GM19324 (cell line): ENCODE measurements at regions not wholly inside any gene's neighbourhood (a gene's known extent, or its start where the extent isn't known, plus 50 kb on each side); places are given as distances from the start of the nearest gene placed in this dataset.

Source experiments
- ATAC-seq: cut with Tn5 transposase; IDR thresholded peaks from one replicate; pipeline ENCODE4 v1.9.1; 2021; ENCODE audit warnings: mild to moderate bottlenecking, moderate library complexity; ENCODE audit not compliant: unreplicated experiment, low FRiP score

DNA sequence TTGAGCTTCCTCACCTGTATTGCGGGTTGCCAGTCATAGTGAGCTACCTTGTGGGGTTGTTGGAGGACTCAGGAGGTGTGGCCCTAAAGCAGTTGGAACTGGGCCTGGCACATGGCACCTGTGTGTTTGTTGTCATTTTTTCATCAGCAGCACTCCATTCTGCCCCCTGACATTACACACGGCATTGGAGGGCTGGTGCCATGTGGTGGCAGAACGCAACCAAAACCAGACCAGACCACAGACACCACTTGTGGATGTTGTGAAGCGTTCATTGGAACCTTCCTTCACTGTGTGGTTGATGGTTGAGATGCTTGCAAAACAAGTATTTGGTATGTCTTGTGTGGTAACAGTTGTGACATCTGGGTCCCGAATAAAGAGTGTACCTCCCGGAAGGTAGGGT is 113.2 kb upstream of the ERCC6L2 start:
- no peak for ATAC-seq

DNA sequence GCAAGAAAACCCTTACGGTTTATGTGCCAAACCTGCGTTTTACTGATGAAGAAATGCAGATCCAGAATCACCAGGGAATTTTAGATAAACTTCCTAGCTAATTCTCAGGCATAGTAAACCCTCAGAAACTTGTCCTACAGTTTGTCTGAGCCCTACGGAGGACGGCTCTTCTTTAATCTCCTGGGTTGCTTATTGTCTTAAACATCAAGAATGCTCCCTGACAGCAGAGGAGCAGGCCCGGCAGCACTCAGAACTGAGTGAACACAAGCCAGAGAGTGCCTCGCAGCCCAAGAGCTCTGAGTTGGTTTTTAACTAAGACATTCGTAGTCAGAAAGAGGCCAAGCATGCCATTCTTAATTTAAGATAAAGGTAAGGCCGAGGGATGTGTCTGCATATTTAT is 114.7 kb upstream of the ERCC6L2 start:
- no peak for ATAC-seq

DNA sequence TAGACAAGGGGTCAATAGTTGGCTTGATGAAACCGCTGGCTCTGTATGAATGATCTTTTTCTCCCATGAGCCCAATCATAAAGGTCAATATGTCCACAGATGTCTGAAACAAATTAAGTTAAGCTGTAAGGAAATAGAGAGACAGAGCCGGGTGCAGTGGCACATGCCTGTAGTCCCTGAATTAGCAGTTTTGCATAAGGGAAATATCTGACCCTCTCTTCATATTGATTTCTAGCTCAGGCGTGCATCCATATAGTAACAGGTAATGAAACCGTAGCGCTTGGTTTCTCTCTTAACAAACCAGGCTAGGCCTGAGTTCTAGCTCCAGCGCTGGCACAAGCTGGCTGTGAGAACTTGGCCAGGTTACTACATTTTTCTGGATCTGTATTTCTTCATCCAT is 118.1 kb upstream of the ERCC6L2 start:
- ATAC-seq, result no peak

DNA sequence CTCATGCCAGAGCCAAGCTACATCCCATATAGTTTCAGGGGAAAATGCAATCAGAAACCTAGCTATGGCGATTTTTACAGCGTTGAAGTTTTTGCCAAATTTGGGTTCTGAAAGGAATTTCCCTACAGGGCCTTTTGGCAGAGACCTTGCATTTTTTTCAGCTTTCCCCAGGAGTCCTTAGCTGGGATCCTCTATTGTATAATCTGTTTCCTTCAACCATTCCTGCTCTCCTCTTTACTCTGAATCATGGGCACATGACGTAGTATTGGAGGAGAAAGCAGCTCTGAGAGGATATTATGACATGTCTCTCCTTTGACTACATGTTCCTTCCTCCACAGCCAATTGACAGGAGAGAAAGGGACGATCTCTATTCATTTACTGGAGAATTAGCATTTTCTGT is 118.5 kb upstream of the ERCC6L2 start:
- no peak for ATAC-seq

DNA sequence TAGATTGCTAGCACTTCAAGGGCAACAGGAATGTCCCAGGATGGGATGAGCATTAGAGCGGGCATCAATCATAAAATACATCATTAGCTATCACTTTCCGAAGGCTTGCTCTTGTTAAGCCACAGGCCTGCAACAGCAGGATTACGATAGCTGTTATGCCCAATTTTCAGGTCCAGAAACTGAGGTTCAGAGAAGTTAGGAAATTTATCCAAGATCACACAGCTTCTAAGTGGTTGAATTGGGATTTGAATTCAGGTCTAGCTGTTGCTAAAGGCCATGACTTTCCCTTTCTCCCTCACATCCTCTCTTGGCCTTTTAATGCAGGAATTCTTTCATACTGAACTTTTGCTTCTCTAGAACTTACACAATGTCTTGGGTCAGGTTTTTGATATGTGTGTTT is 119.4 kb upstream of the ERCC6L2 start:
- ATAC-seq, result no peak

DNA sequence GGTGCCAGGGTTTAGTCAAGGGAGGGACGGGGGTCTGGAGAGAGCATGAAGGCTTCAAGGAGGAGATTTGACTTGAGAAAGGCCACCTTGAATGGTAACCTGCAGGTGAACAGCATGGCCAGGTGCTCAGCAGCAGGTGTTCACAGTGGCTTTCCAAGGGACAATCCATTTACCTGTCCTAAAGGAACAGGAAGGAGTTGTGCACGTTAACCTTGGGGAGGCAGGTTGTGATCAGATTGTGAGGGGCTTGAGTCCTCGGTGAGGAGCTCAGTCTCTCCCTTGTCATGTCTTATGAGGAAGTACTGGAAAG is 120.1 kb upstream of the ERCC6L2 start:
- no peak for ATAC-seq

DNA sequence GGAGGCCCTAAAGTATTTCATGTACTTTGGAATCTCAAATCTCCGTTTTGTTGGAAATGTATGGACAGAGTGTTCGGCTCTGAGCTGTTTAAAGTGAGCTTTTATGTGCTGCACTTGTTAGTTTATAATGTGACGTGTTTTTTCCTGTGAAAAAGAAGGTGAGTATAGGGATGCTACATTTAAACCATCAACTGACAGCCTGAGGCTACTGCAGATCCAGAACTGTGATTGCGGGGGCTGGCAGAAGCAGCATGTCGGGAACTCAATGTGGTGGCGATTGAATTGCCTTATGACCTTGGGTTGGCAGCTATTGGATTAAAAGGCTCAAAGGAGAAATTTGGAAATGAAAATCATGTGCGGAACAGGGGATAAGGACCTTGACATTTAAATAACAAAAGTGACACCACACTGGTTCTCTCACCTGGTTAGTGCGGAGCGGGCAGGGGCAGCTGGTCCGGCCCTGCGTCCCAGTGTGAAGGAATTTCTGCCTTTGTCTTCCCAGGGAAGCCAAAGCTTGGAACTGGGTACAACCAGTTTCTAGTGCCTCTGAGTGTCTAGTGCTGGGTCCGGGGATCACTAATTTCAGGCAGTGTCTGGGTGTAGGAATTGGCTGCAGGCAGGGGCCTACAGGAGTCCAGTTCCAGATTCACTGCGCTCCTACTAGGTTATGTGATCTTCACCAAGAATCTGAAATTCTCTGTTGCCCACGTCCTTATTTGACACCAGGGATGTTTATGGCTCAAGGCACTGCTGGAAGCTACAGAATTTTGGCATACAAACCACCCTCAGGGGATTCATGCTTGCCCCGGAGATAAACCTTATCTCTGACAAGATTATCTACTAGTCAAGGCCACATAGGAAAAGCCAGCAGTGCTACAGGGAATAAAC is 120.7 kb upstream of the ERCC6L2 start:
- no peak for ATAC-seq

DNA sequence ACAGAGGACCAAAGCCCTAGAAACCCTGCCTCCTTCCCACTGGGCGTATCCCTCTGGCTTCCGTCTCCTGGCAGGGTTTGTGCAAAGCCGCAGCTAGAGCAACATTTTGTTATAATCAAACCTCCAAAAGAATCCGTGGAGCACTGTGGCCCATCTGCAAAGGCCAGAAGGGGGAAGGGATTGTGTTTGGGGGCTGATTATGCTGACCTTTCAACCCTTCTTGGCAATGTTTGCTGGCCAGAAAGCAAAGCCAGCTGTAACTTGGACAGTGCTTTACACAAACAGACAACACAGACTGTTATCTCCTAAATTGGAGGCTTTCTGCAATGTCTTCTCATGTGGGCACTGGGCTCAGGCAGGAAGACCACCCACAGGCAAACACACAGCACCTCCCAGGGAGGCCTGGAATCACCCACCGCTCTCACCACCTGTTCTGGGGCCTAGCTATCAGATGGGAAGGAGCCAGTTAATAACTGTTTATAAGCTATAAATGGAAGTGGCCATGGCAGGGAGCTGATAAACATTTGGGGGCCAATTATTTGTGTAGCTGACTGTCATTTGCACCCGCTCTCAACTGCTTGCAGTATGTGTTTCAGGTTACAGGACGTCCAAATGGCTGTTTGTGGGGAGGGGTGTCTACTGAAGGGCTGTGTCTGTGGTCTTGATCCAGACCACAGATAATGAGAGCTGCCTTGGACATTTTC is 121.6 kb upstream of the ERCC6L2 start:
- ATAC-seq, result no peak

DNA sequence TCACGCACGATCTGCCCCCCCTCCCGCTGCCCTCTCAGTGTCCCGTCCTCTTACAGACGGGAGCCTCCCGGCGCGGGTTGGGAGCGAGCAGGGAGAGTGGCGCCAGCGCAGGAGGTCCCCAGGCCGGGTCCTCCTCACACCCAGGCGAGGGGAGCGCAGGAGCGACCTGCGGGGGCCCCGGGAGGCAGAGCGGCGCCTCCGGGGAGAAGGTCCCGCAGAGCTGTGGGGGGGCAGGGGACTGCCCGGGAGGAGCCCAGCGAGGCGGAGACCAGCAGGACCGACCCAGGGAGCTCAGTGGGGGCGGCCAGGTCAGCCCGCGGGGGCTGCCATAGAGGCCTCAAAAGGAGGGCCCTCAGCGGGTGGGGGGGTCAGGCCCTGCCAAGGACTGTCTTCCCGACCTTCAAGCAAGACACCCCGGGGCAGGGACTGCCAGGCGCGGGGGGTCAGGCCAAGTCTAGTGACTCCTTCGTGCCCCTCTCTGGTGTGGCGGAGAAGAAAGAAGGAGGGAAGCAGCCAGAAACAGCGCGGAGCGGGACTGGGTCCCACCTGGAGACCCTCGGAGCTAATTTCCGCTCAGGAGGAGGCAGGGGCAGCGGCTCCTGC is 123.3 kb upstream of the ERCC6L2 start:
- no peak for ATAC-seq

DNA sequence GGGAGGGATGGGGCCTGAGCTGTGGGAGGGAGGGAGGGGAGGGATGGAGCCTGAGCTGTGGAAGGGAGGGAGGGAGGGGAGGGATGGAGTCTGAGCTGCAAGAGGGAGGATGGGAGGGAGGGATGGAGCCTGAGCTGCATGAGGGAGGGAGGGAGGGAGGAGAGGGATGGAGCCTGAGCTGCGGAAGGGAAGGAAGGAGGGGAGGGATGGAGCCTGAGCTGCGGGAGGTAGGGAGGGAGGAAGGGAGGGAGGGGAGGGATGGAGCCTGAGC is 124.0 kb upstream of the ERCC6L2 start:
- ATAC-seq, result no peak

DNA sequence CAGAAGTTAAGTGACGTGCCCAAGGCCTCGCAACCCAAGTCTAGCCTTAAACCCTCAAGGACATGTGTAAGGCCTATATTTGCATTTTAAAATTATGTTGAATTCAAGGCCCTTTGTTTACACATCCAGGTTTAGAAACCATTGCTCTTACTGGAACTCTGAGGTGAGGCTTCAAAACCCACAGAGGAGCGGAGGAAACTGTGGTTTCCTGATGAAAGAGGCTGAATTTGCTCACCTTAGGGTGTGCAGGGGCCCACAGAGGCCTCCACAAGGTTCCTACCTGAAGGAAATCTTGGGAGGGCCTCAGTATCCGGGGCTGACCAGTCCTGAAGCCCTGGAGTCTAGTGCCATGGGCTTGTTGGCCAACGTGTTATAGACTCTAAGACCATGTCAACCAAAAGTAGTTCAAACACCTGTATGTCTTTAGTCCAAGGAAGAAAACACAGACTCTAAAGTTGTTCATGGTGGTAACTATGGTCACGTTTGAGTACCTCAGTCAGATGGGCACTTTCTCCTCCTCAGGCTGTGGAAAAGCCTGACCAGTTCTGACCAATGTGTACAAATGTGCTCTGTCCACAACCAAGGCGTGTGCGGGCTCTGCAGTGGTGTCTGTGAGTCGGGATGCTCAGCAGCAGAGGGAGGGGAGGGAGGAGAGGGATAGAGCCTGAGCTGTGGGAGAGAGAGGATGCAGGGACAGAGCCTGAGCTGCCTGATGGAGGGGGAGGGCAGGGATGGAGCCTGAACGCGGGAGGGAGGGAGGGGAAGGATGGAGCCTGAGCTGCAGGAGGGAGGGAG is 124.6 kb upstream of the ERCC6L2 start:
- no peak for ATAC-seq

DNA sequence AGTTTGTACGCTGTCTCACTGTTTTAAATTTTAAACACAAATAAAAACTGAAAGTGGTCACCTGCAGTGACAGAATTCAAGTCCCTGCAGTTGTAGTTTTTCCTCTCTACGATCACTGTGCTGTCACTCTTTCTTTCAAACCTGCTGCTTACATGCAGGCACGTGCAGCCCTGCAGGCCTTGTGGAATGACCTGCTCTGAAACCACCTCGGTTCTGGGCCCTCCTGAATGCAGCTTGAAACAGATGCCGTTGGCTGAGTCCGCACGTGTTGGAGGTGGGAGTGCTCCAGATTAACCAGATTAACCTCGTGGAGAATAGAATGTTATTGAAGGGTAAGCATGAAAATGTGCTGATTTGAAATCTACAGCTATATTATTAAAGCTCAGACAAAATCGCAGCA is 126.0 kb upstream of the ERCC6L2 start:
- ATAC-seq, result no peak

DNA sequence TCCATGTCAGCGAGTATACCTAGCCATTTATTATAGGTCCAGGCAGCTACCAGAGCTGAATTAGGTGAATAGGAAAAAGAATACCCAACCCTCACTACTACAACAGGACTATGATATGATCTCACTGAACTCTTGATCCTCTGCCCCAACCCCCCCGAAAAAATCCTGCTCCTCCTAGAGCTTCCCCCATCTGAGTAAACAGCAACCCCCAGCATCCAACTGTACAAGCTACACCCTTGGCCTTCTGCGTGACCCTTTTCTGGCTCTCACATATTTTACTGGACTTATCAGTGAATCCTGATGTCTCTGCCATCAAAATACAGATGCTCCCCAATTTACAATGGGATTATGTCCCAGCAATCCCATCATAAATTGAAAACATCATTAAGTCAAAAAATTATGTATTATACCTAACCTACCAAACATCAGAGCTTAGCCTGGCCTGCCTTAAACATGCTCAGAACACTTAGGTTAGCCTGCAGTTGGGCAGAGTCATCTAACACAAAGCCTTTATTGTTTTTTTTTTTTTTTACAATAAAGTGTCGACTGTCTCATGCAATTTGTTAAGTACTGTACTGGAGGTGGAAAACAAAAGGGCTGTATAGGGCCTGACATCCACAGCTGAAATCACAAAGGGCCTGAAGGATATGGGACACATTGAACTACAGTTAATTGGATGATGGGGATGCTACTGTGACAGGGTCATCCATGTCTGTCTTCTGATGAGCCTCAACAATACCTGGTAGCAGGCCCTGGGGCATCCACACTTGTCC is 128.9 kb upstream of the ERCC6L2 start:
- ATAC-seq, result no peak

DNA sequence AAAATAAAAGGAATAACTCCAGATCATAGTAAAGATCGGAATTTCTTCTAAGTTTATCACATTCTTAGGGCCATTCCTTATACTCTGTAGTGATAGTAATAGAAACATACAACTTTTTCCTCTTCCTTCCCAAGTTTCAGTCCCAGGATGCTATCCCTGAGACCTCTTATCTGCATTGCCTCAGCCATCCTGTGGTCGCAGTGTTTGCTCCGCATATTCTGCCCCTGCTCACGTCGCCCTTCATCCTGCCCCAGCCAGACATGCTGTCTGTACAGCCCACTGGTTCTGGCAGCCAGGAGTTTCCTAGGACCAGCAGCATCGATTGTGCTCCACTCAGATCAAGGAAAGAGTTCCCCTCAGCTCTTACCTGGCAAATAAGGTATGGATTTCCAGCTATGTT is 132.7 kb upstream of the ERCC6L2 start:
- no peak for ATAC-seq

DNA sequence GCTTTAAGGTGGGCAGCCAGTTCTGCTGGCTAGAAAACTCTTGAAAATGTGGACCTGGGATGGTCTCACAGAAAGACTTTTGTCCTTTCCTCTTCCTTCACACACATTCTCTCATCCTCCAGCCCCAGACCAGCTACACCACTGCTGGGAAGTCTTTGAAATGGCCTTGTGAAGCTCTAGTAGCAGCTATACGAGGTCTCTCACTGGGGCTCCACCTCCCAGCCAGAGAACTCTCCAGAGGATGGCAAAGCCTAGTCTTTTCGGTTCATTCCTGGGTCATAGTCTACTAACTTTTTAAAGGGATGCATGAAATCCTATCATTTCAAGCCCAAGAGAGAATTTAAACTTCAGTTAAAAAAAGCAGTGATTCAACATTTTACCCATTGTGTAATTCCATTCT is 133.9 kb upstream of the ERCC6L2 start:
- no peak for ATAC-seq

DNA sequence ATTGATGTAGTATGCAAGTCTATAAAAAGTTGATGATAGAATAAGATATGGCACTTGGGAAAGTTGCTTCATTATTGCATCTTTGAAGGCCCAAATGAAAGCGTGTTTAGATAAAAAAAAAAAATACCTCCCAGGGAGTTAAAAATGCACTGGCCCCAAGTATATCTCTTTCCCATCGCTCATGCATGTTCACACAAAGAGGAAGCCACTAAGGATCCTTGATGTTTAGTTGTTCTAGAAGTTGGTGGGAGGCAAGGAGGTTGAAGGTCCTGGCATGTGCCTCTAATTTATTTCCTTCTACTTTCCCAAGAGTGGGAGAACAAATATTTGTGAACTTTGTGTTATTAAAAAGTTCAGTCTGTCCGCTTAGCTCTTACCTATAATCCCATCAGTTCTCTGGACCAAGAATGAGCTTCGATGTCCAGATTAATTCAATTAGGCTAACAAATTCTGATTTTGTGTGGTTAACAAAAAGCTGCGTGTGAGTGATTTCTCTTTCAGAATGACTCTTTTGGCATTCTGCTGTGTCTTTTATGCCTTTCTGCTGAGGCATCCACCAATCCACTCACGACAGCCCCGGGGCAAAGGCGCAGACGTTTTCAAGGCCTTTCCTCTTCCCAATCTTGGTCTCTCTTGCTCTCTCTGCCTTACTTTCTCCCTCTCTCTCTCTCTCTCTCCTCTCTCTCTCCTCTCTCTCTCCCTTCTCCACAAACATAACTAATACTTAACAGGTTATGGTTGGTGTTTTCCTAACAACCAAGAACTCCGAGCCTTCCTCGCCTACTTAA is 135.1 kb upstream of the ERCC6L2 start:
- no peak for ATAC-seq

DNA sequence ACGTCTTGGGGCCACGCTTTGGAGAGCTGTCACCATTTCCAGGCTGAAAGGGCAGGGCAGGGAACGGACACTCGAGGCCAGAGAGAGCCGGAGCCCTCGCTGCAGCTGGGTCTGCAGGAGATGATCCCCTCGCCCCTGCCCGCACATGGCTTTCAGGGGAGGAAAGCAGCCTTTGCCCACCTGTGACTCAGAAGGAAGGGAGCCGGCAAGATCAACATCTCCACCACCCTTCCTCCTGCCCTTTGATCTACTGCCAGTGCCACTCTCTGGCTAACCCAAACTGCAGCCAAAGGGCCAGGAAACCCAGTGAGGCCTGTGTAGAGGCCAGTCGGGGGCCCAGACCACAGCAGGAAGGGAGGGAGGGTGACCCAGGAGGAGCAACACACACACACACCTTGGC is 137.1 kb upstream of the ERCC6L2 start:
- no peak for ATAC-seq

DNA sequence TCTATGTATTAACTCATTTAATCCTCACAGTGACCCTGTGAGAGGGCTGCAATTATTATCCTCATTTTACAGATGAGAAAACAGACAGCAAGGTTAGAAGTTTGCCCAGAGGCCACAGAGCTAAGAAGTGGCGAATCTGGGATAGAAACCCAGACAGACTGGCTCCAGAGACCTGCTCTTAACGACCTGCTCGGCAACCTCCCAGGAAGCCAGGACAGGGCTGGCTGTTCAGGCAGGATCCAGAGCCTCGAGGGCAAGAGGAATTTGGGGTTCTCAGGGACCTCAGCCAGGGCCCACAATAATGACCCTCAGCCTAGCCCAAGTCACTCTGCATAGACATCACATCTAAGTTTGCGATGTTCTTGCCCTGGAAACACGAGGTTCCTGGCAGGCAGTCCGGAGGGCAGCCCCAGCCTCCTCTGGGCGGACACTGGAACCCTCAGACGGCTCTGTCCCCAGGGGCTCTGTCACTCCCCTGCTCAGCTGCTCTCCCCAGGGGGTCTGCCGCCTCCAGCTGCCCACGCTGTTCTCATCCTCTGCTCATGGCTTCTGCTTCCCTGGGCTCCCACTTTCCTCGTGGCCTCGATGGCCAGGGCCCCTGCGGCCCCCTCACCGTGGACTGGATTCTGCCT is 138.5 kb upstream of the ERCC6L2 start:
- no peak for ATAC-seq

DNA sequence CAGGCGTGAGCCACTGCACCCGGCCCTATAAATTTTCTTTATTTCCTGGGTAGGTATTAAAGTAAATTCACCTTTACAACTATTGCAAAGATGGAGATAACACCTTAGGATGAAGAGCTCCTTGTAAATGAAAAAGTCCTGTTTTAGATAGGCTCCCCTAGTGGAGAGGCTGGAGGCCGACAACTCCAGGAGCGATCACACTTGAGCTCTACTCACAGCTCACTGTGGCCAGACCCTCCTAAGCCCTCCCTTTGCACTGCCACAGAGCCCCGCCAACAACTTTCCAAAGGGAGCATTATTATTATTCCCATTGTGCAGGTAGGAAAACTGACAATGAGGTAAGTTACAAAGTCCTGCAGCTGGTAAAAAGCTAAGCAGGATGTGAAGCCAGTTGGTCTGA is 139.1 kb upstream of the ERCC6L2 start:
- no peak for ATAC-seq
